RWPE2 (cell line): ENCODE measurements at regions not wholly inside any gene's neighbourhood (a gene's known extent, or its start where the extent isn't known, plus 50 kb on each side); places are given as distances from the start of the nearest gene placed in this dataset.

Source experiments
- ATAC-seq: fragments of 200-7000 bp; cut with Tn5 transposase; 3 replicates; pipeline ENCODE4 v1.9.1; 2021; ENCODE audit warnings: low read depth
- DNase-seq: peaks from one replicate; pipeline ENCODE4 v3.0.0-alpha.2; 2020; ENCODE audit warnings: low spot score
- H3K27ac ChIP-seq: fragments of 450-650 bp; 2 replicates; pipeline ENCODE4 v1.5.1; 2017; ENCODE audit warnings: mild to moderate bottlenecking; ENCODE audit not compliant: poor library complexity, severe bottlenecking
- H3K27me3 ChIP-seq: fragments of 250-450 bp; sonication (Bioruptor Pico); 2 replicates; pipeline ENCODE4 v1.5.1; 2021; ENCODE audit warnings: mild to moderate bottlenecking, moderate library complexity; ENCODE audit not compliant: insufficient read depth, poor library complexity, severe bottlenecking
- H3K36me3 ChIP-seq: fragments of 250-450 bp; sonication (Bioruptor Pico); 2 replicates; pipeline ENCODE4 v1.5.1; 2020; ENCODE audit warnings: low read depth, mild to moderate bottlenecking, moderate library complexity
- H3K4me1 ChIP-seq: fragments of 250-450 bp; sonication (Bioruptor Pico); 2 replicates; pipeline ENCODE4 v1.5.1; 2021; ENCODE audit warnings: mild to moderate bottlenecking, moderate library complexity; ENCODE audit not compliant: insufficient read depth, poor library complexity, severe bottlenecking
- H3K4me3 ChIP-seq: fragments of 250-450 bp; sonication (Bioruptor Pico); 2 replicates; pipeline ENCODE4 v1.5.1; 2021; ENCODE audit warnings: mild to moderate bottlenecking, moderate library complexity; ENCODE audit not compliant: severe bottlenecking
- H3K9me3 ChIP-seq: fragments of 250-450 bp; sonication (Bioruptor Pico); 2 replicates; pipeline ENCODE4 v1.5.1; 2021; ENCODE audit warnings: mild to moderate bottlenecking, moderate library complexity; ENCODE audit not compliant: severe bottlenecking
- CTCF ChIP-seq: fragments of 450-650 bp; IDR thresholded peaks from one replicate; pipeline ENCODE4 v1.5.1; 2017; ENCODE audit warnings: mild to moderate bottlenecking, moderate library complexity; ENCODE audit not compliant: poor library complexity, severe bottlenecking

GRCh38 chr6:122161136-122161535, 238.3 kb upstream of the HSF2 start:
- ATAC-seq = no peak
- no peak overlapping the region for H3K4me3 ChIP-seq
- DNase-seq = no peak
- H3K4me1 ChIP-seq = no peaks in the 10 kb centered on the region
- TF ChIP-seq CTCF = no peak
- no peaks in the 10 kb centered on the region for H3K36me3 ChIP-seq
- no peak overlapping the region for H3K27ac ChIP-seq
- H3K9me3 ChIP-seq = no peaks in the 10 kb centered on the region
- H3K27me3 ChIP-seq = no peaks in the 10 kb centered on the region

DNA sequence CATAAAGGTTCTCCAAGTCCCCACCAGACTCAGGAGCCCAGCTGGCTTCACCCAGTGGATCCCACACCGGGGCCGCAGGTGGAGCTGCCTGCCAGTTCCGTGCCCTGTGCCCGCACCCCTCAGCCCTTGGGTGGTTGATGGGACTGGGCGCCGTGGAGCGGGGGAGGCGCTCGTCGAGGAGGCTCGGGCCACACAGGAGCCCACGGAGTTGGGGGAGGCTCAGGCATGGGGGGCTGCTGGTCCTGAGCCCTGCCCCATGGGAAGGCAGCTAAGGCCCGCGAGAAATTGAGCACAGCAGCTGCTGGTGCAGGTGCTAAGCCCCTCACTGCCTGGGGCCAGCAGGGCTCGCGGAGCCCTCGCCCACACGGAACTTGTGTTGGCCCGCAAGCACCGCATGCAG, 234.4 kb upstream of the HSF2 start:
- Histone ChIP-seq H3K9me3 (no peaks in the 10 kb centered on the region), H3K36me3 (no peaks in the 10 kb centered on the region), H3K27me3 (no peaks in the 10 kb centered on the region), H3K27ac (no peak overlapping the region), H3K4me1 (no peaks in the 10 kb centered on the region), H3K4me3 (no peak overlapping the region)
- no peak for TF ChIP-seq CTCF
- ATAC-seq (no peak), DNase-seq (no peak)

GRCh38 chr6:122170274-122170673, 229.2 kb upstream of the HSF2 start:
- no peak overlapping the region for H3K4me3 ChIP-seq
- peaks cover 1% of the 10 kb centered on the region for H3K27me3 ChIP-seq
- TF ChIP-seq CTCF = no peak
- no peaks in the 10 kb centered on the region for H3K9me3 ChIP-seq
- DNase-seq (no peak), ATAC-seq (no peak)
- H3K27ac ChIP-seq = no peak overlapping the region
- no peaks in the 10 kb centered on the region for H3K36me3 ChIP-seq
- no peaks in the 10 kb centered on the region for H3K4me1 ChIP-seq

DNA sequence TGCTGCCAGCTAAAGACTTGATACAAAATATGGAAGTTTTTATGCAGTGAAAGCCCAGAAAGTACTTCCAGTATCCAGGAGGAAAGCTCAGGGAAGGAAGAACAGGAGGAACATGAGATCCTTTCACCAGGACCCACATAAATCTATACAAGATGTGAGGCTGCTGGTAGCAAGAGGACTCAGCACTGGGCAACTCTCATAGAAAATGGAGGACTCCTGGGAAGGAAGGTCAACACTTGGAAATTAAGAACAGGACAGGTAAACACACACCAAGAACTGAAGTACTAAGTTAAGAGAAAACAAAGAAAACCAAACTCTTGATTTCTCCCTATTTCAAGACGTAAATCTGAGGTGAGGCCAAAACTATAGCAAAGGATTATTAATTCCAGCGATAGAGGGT, 220.5 kb upstream of the HSF2 start:
- Histone ChIP-seq H3K9me3 (no peaks in the 10 kb centered on the region), H3K4me1 (no peaks in the 10 kb centered on the region), H3K27me3 (peaks cover 4% of the 10 kb centered on the region), H3K36me3 (no peaks in the 10 kb centered on the region), H3K27ac (no peak overlapping the region), H3K4me3 (no peak overlapping the region)
- TF ChIP-seq CTCF = no peak
- ATAC-seq (no peak), DNase-seq (no peak)

DNA sequence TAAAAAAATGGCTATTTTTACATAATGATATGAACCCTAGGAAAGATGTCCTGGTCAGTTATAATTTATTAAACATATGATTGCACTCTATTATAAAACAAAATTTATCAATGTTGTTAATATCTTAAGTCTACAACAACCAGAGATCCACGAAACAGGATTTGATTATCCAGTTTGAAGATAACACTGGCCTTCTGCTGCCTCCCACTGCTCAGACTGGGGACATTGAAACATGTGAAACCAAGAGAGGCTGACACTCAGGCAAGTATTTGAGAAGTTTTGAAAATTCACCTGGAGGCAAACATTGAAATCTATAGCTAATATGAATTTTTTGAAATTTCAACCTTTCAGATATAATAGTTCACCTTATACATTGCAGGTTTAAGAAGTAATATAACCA, 219.3 kb upstream of the HSF2 start:
- Histone ChIP-seq H3K27me3 (peaks cover 4% of the 10 kb centered on the region), H3K9me3 (no peaks in the 10 kb centered on the region), H3K36me3 (no peaks in the 10 kb centered on the region), H3K27ac (no peak overlapping the region), H3K4me1 (no peaks in the 10 kb centered on the region), H3K4me3 (no peak overlapping the region)
- TF ChIP-seq CTCF = no peak
- DNase-seq (no peak), ATAC-seq (no peak)
